Astrocyte of the spinal cord (primary cell): ENCODE measurements at regions not wholly inside any gene's neighbourhood (a gene's known extent, or its start where the extent isn't known, plus 50 kb on each side); places are given as distances from the start of the nearest gene placed in this dataset.
A peak's percentile ranks its signal among the peaks of the same experiment; 100 is the strongest.
"Not testable (repeated sequence)": the region's sequence is repeated elsewhere in the genome, so short reads cannot be mapped to it uniquely, and the experiment has no call there.

Experiments
- DNase-seq: peaks from one replicate; pipeline ENCODE4 v3.0.0; 2011; ENCODE audit warnings: low read depth, low spot score
- H3K4me3 ChIP-seq: 2 replicates; pipeline ENCODE4 v1.5.1; 2011; ENCODE audit warnings: low read depth, mild to moderate bottlenecking, low read length, moderate library complexity
- CTCF ChIP-seq: IDR thresholded peaks from 2 replicates; pipeline ENCODE4 v1.5.1; 2012; ENCODE audit warnings: low read depth, mild to moderate bottlenecking, low read length, inconsistent platforms
- in situ Hi-C: cut with HindIII; loops from 2 replicates; pipeline ENCODE4 v1.10.0; 2017; ENCODE audit warnings: low sequenced_read_pairs

DNA sequence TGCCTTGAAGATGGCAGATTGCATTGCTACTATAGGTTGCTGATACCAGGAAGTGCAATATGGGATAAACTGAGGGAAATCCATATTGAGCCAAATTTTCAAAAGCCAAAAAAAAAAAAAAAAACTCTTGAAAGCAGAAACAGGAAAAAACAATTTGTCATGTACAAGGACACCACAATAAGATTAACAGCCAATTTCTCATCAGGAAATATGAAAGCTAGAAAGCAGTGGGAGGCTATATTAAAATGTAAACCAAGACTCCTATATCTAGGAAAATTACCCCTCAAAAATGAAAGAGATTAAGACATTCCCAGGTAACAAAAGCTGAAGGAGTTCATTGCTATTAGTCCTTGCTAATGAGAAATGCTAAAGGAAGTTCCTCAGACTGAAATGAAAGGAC lies 462.8 kb upstream of the DPH6 start:
- in situ Hi-C loops: no loop called here
- DNase-seq: no peak
- H3K4me3 ChIP-seq: no peak overlapping the region
- no peak for TF ChIP-seq CTCF

DNA sequence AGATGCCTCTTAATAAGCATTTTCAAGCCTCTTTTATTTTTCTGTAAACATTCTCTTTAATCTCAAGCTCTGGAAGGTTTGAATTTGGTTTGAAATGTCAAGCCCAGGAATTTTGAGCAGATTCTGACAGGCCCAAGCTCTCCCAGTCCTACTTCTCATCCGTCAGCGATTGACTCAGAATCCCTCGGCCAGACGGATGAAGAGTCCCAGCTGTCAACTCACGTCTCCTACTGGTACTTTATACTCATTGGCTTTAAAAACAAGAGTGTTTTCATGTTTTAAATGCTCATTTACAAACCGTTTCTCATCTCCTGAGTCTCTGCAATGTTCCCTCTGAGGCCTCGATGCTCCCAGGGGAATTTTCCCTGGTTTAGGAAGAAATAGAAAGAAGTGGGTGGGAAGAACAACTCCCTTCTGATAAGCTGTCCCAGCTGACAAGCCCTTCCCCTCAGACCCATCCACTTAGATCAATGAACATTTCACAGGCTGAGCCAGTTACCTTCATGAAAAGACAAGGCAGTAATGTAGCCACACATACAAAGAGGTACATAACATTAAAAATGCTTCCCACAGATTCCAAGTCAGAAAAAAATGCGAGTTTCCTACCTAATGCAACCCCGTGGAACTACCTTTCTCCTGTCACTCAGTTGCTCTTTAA lies 478.2 kb upstream of the DPH6 start:
- in situ Hi-C loops: no loop called here
- H3K4me3 ChIP-seq: no peak overlapping the region
- DNase-seq: no peak
- TF ChIP-seq CTCF: no peak

- in situ Hi-C loops: no loop called here
- DNase-seq: no peak
- TF ChIP-seq CTCF: no peak
- no peak overlapping the region for H3K4me3 ChIP-seq
Measured at GRCh38 chr15:36026627-36027283, 480.8 kb upstream of the DPH6 start.

GRCh38 chr15:36029606-36030210 lies 483.7 kb upstream of the DPH6 start:
- in situ Hi-C loops: no loop called here
- DNase-seq: peak; percentile 22

GRCh38 chr15:36039996-36040572 lies 494.1 kb upstream of the DPH6 start:
- in situ Hi-C loops: no loop called here
- DNase-seq: no peak
- TF ChIP-seq CTCF: no peak
- H3K4me3 ChIP-seq: no peak overlapping the region

More at GRCh38 chr15:36029606-36030210, 483.7 kb upstream of the DPH6 start:
- no peak overlapping the region for H3K4me3 ChIP-seq
- no peak for TF ChIP-seq CTCF

- DNase-seq, H3K4me3 ChIP-seq, in situ Hi-C loops: not testable (repeated sequence)
Measured at GRCh38 chr15:36047018-36047716, 501.2 kb upstream of the DPH6 start.
